Breast epithelium (tissue), 3 donors: ENCODE measurements at regions not wholly inside any gene's neighbourhood (a gene's known extent, or its start where the extent isn't known, plus 50 kb on each side); places are given as distances from the start of the nearest gene placed in this dataset.

Experiments
- CTCF ChIP-seq, 3 donors: fragments of 450-650 bp; IDR thresholded peaks; one replicate each; pipeline ENCODE4 v1.5.1; 2016 to 2017; ENCODE audit warnings: antibody characterized with exemption in 3 of 3, mild to moderate bottlenecking in 3 of 3, moderate library complexity in 3 of 3
- POLR2A ChIP-seq: fragments of 450-650 bp; IDR thresholded peaks from one replicate; pipeline ENCODE4 v1.6.1; 2016; ENCODE audit warnings: antibody characterized with exemption, mild to moderate bottlenecking, moderate library complexity
- POLR2AphosphoS5 ChIP-seq, 3 donors: sonication (generic); formaldehyde crosslinking; IDR thresholded peaks; one replicate each; pipeline ENCODE4 v1.6.1; 2017; ENCODE audit warnings: antibody characterized with exemption in 3 of 3

GRCh38 chr22:27667121-27667843, 134.3 kb downstream of the MN1 start:
- TF ChIP-seq POLR2A (no peak), CTCF (IDR thresholded peaks at IDR 0.05) (no peak), POLR2AphosphoS5 (IDR thresholded peaks at IDR 0.05) (no peak)
